Testis (tissue), 2 donors: ENCODE measurements at regions not wholly inside any gene's neighbourhood (a gene's known extent, or its start where the extent isn't known, plus 50 kb on each side); places are given as distances from the start of the nearest gene placed in this dataset.

Experiments
- POLR2A ChIP-seq: fragments of 450-650 bp; IDR thresholded peaks from one replicate; pipeline ENCODE4 v1.6.1; 2017; ENCODE audit warnings: antibody characterized with exemption, mild to moderate bottlenecking, moderate library complexity
- TF ChIP-seq, protein P1 (sequence below), 3 experiments: fragments of 450-650 bp in 2 of 3; fragments of 200-600 bp in 1 of 3; sonication (generic) in 1 of 3; IDR thresholded peaks; one replicate each; pipeline ENCODE4 v1.5.1; 2016 to 2019; ENCODE audit warnings: antibody characterized with exemption in 3 of 3, mild to moderate bottlenecking in 2 of 3, moderate library complexity in 1 of 3

DNA sequence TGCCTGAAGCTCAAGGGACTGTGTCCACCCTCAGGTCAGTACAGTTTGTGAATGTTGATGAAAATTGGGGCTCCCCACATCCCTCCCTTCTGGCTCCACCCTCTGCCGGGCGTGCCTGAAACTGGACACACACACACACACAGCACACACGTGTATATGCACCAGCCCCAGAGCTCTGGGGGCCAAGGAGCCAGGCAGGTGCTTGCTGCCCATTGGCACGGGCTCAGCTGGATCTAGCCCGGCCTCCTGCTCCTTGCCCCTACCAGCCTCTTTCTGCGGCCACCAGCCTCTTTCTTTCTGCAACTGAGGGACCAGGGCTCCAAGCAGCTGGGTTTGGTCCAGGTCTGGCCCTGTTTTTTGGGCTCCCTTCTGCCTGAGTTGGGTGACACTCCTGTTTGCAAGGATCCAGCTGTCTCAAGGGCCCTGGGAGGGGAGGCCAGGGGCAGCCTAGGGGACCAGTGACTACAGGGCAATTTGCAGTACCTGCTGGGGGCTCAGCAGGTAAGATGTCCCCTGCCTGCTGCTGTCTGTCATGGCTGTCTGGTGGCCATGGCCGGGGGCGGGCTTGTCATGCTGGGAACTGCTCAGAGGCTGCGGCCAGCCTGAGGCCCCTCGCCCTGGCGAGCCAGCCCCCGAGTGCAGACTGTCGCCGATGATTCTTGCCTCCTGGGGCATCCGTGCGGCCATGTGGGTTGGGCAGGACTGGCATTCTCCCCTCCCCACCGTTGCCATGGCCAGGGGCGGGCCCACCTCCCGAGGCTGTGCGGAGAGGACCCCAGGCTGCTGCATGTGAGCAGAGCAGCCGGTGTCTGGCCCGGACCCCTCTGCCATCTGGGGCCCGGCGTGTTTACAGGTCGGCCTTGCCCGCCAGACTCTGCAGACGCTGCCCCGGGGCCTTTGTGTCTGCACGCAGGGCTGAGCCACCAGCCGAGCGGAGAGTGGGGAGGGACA, 51.5 kb upstream of the PPARA start:
- TF ChIP-seq, protein P1, sequence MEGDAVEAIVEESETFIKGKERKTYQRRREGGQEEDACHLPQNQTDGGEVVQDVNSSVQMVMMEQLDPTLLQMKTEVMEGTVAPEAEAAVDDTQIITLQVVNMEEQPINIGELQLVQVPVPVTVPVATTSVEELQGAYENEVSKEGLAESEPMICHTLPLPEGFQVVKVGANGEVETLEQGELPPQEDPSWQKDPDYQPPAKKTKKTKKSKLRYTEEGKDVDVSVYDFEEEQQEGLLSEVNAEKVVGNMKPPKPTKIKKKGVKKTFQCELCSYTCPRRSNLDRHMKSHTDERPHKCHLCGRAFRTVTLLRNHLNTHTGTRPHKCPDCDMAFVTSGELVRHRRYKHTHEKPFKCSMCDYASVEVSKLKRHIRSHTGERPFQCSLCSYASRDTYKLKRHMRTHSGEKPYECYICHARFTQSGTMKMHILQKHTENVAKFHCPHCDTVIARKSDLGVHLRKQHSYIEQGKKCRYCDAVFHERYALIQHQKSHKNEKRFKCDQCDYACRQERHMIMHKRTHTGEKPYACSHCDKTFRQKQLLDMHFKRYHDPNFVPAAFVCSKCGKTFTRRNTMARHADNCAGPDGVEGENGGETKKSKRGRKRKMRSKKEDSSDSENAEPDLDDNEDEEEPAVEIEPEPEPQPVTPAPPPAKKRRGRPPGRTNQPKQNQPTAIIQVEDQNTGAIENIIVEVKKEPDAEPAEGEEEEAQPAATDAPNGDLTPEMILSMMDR (IDR thresholded peaks at IDR 0.05): no peak
- no peak for TF ChIP-seq POLR2A
